ENCODE measurements at regions not wholly inside any gene's neighbourhood (a gene's known extent, or its start where the extent isn't known, plus 50 kb on each side); places are given as distances from the start of the nearest gene placed in this dataset.

DNA sequence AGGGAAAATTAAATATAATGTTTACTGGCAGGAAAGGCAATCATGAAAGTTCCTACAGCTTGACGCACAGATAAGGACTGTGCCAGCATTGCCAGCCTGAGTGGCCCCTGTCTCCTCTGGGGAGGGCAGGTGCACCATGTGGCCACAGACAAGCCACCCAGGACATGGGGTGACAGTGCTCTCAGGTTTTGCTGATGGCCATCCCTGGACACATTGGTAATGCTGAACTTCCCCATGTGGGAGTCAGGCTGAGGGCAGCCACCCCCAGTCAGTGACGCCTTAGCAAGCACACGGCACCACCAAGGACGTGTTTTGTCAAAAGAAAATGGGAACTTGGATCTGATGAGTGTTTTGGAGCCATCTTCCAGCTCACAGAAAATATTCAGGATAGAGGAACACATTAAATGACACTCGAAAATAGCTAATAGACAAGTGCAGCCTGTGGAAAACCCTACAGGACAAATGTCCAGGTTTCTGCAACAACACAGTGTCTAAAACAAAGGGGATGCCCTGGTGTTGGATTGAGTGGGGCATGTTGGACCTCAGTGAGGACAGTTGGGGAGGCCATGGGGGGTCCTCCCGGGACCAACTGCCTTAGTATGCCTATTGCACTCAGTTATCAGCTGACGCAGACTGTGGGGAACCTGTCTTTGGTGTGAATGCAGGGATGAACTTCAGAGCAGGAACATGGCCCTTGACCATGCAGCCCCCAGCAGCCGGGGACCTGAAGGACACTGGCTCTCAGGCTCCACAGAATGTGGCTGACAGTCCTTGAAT lies 1450.5 kb downstream of the BRD1 start:
- TF ChIP-seq GATA2 (IDR thresholded peaks at IDR 0.05; ENCODE audit: low read depth, low read length) = no peak
- no peak for TF ChIP-seq GATA3 (IDR thresholded peaks at IDR 0.05; ENCODE audit: low read depth, low read length)

DNA sequence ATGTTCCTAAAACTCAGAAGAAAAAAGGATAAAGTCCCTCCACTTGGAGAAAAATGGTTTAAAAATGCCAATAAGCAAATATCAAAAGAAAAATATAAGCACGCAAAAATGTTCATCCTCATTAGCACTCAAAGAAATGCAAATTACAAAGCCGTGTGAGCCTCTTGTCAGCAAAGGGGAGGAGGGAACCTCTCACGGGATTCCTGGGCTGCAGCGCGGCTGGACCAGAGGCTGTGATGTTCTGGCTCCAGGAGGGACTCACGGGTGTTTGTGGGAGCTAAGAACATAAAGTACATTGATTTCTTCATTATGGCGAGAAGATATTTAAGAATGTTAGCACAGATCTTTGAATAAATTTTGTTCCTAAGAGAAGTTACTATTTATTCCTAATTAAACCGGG lies 1451.2 kb downstream of the BRD1 start:
- TF ChIP-seq GATA2 (IDR thresholded peaks at IDR 0.05; ENCODE audit: low read depth, low read length) (no peak), GATA3 (IDR thresholded peaks at IDR 0.05; ENCODE audit: low read depth, low read length) (no peak)

DNA sequence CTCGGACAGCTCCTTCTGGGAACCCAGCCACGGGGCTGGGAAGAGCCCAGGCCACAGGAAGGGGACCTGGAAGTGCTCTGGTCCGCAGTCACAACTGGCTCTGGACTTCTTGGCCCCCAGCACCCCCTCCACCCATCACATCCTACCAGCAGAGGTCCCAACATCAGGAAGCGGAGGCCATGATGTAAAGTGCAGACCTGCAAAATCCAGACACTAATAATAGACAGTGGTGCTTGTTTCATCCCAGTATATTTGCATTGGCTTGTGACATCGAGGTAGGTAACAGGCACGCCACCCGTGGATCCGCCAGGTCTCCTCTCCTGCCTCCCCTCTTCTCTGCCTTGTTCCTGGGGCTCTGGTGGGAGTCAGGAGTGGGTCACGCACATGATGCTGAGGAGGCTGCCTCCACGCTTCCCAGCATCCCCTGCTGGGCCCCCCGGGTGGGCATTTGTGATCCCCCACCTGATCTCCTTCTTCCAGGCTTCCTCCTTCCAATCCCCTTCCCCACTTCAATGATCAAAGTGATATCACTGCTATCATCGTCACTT lies 1454.0 kb downstream of the BRD1 start:
- TF ChIP-seq GATA2 (IDR thresholded peaks at IDR 0.05; ENCODE audit: low read depth, low read length) = no peak
- TF ChIP-seq GATA3 (IDR thresholded peaks at IDR 0.05; ENCODE audit: low read depth, low read length) = no peak

DNA sequence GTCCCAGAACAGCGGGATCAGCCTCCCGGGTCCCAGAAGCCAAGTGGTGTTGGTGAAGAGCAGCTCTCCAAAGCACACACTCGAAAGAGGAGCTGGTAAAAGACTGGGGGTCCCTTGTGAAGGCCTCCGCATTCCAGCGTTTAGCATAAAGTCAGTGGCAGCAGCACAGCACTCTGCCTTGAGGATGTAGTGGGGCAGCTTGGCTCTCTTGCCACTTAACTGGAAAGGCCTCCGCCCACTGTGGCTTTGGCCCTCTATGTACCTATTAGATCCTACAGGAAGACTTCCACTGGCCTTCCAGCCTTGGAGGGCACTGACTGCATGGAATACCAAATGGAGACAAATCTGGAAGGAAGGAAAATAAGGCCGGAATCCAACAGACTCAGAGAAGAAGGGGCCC lies 1455.3 kb downstream of the BRD1 start:
- TF ChIP-seq GATA2 (IDR thresholded peaks at IDR 0.05; ENCODE audit: low read depth, low read length) = no peak
- TF ChIP-seq GATA3 (IDR thresholded peaks at IDR 0.05; ENCODE audit: low read depth, low read length) = no peak

DNA sequence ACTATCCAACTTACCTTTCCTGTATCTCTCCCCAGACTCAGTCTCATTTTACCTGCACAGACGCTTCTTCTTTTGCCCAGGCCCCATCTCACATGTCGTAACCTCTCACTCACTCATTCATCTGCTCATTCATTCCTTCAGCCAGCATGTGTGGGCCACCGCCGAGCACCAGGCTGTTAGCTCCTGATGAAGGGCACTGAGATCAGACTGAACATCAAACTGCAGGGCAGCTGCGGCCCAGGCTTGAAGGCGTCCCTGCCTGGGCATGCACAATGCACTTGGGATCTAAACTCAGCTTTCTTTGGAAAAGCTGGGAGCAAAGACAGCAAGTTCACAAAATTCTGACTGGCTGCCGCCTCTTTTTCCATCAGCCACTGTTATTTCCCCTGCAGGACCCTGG lies 1456.3 kb downstream of the BRD1 start:
- no peak for TF ChIP-seq GATA3 (IDR thresholded peaks at IDR 0.05; ENCODE audit: low read depth, low read length)
- no peak for TF ChIP-seq GATA2 (IDR thresholded peaks at IDR 0.05; ENCODE audit: low read depth, low read length)

DNA sequence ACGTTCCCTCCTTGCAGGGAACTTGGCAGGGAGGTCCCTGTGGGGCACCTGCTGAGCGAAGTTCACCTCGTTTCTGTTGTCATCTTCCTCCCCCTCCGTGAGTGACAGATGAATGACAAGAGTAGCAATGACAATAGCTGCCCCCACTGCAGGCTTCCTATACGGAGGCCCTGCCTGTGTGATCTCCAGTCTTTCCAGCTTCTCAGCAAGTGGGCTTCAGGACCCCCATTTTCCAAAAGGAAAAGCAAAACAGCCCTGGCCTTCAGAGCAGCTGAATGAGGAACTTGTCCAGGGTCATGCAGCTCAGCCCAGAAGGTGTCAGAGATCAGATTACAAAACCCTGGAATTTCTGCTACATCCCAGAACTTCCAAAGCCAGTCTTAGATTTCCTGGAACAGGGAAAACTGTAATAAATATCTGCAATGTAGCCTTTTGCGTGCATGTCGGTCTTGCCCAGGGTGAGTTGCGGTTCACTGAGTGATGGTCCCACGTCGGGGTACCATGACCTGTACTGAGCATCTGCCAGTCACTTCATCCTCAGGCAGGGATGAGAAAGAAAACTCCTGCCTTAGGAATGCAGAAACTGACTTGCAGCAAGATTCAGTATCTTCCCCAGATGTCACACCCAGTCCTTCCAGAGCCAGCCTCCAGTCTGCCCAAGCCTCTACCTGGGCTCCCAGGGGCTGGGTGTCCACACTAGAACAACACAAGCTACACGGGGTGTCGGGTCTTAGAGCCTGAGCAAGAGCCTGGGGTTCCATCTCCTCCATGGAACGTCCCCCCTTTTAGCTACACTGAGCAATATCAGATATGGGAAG lies 1457.0 kb downstream of the BRD1 start:
- TF ChIP-seq GATA3 (IDR thresholded peaks at IDR 0.05; ENCODE audit: low read depth, low read length) (no peak), GATA2 (IDR thresholded peaks at IDR 0.05; ENCODE audit: low read depth, low read length) (no peak)

DNA sequence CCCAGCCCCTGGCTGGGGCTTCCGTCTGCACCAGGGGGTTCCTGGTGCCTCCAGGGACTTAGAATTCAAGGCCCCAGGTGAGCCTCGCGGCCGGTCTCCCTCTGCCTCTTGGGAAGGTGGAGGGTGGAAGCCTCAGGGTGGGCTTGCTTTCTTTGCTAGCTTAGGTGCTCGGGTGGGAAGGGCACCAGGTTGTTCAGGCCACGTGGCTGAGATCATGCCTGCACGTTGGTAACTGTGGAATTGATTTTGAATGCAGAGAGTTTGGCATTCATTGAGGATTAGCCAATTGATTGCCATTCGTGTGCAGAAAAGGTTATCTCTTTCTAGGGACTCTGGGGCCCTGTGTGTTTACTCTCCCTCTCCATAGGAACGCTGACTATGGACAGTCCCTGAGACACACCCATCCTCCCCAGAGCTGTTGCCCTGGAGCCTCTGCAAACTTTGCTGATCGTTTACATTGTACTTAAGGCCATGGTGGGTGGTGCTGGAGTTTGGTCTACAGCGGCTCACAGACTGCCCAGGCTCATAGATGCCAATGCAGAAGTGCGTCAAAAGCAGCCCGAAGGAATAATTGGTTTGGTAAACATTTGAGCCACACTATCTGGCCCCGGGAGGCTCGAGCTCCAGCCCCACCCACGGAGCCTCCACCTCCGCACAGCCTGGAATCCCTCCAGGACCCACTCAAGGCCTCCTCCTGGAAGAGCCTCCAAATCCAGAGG lies 1457.7 kb downstream of the BRD1 start:
- TF ChIP-seq GATA2 (IDR thresholded peaks at IDR 0.05; ENCODE audit: low read depth, low read length) = no peak
- TF ChIP-seq GATA3 (IDR thresholded peaks at IDR 0.05; ENCODE audit: low read depth, low read length) = no peak

DNA sequence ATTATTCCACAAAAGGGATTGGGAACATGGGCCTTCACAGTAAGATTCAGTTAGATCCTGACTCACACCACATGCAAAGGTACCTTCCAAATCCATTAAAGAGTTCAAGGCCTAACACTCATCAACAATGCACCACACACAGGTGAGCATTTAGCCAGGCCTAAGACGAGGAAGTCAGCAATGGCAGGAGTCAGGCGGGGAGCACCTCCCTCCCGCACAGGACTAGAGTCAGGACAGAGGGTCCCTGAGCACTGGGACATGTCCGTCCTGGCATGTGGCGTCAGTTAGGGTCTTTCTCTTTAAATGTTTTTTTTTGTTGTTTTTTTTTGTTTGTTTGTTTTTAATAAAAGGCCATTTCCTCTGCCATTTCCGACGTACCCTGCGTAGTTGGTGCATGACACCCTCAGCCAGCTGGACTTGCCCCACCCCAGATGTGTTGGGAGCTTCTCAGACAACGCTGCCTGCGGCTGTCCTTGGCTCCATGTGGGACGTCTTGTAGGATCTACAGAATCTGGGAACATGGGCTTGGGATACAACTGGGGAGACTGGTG lies 1458.6 kb downstream of the BRD1 start:
- TF ChIP-seq GATA3 (IDR thresholded peaks at IDR 0.05; ENCODE audit: low read depth, low read length) (no peak), GATA2 (IDR thresholded peaks at IDR 0.05; ENCODE audit: low read depth, low read length) (no peak)

DNA sequence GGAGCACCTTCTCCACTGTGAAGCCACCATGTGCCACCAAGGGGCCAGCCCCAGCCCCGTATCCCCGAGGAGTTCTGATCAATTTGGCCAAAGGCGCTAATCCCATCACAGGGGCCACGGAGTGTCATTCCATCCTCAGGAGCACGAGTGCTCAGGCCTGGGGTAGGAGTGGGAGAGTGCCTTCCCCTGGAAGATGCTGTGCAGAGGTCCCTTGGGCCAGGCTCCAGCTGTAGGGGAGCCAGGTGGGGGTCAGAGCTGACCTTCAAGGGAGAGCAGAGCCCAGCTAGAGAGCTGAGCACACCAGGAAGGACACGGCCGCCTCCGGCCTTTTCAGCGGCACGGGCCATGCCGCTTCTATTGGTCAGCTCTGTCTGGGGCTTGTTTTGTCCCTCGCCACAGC lies 1459.9 kb downstream of the BRD1 start:
- no peak for TF ChIP-seq GATA2 (IDR thresholded peaks at IDR 0.05; ENCODE audit: low read depth, low read length)
- no peak for TF ChIP-seq GATA3 (IDR thresholded peaks at IDR 0.05; ENCODE audit: low read depth, low read length)

- TF ChIP-seq GATA2 (IDR thresholded peaks at IDR 0.05; ENCODE audit: low read depth, low read length) (no peak), GATA3 (IDR thresholded peaks at IDR 0.05; ENCODE audit: low read depth, low read length) (no peak)
These were observed 1461.1 kb downstream of the BRD1 start for GRCh38 chr22:48366591-48366990.

DNA sequence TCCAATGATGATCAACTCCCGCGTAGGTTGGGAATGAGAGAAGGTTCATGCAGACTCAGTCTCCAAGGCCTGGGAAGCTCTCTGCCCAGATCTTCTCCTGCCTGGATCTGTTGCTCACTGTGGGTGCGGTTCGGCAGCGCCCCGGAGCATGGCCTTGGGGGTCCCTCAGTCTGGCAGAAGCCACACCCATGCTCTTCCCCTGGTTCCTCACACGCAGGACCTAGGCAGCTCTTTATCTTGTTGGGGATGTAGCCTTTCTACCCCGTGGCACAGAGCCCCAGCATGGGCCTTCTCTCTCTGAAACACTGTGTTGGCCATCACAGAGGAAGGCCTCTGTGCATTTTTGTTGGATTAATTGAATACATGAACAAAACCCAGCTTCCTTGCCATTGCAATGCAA lies 1461.6 kb downstream of the BRD1 start:
- TF ChIP-seq GATA2 (IDR thresholded peaks at IDR 0.05; ENCODE audit: low read depth, low read length) (no peak), GATA3 (IDR thresholded peaks at IDR 0.05; ENCODE audit: low read depth, low read length) (no peak)

DNA sequence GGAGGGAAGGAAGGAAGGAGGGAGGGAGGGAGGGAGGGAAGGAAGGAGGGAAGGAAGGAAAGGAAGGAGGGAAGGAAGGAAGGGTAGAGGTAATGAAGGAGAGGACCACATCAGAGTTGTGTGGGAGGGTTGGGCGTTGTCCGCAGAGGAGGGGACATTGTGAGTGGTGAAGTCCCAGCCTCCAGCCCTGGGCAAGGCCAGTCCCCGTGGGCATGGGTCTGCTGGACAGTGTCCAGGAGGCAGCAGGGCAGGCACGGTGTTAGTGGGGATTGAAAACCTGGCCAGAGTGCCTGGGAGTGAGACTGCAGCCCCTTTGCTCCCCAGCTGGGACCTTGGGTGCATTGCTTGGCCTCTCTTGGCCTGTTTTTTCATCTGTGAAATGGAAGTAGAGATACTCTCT lies 1462.3 kb downstream of the BRD1 start:
- no peak for TF ChIP-seq GATA2 (IDR thresholded peaks at IDR 0.05; ENCODE audit: low read depth, low read length)
- no peak for TF ChIP-seq GATA3 (IDR thresholded peaks at IDR 0.05; ENCODE audit: low read depth, low read length)

- TF ChIP-seq GATA2 (IDR thresholded peaks at IDR 0.05; ENCODE audit: low read depth, low read length) = no peak
- TF ChIP-seq GATA3 (IDR thresholded peaks at IDR 0.05; ENCODE audit: low read depth, low read length) = no peak
These were observed 1464.8 kb downstream of the BRD1 start for GRCh38 chr22:48362721-48363404.
